Right hindlimb (tissue), 1 donor: ENCODE measurements at regions not wholly inside any gene's neighbourhood (a gene's known extent, or its start where the extent isn't known, plus 50 kb on each side); places are given as distances from the start of the nearest gene placed in this dataset.

Source experiments
- DNase-seq: peaks from one replicate; pipeline ENCODE4 v3.0.0-alpha.2; 2018

DNA sequence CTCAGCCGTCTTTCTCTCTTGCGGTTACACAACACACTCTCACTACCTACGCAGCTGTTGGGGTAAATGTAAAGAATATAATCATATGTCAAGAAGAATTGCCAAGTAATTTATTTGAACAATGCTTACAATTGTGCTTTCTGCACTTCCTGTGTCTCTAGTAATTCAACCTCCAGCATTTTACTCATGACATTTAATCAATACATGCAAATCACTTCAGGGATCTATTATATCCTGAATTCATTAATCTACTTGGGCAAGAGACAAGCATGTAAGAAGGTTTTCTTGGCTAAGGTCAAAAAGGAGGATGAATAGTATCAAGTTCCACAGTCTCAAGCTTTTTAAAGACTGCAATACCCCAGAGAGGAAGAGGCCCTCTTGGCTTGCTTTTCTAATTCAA, 562.9 kb upstream of the ADARB2 start:
- no peak for DNase-seq

DNA sequence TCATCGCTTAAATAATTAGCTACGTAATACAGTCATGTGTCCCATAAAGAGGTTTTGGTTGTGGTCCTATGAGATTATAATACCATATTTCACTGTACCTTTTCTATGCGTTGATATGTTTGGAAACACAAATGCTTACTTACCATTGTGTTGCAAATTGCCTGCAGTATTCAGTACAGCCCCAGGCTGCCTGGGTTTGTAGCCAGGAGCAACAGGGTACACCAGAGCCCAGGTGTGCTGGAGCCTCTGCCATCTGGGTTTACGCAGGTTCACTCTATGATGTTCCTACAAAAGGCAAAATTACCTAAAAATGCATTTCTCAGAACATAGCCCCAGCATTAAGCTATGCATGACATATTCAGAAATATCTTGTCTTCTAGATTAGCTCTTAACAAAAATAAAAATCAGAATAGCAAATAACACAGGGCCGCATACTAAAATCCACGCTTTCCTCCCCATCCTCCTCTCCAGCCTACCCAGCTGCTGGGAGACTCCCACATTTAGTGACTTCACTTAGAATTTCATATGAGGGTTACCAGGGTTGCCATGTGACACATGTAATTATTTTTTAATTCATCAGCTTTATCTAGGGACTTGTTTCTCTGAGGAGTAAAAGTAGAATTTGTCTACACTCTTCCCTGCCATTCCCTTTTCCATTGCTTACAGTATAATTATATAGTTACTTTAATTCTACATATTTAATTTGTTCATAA, 559.0 kb upstream of the ADARB2 start:
- no peak for DNase-seq

DNA sequence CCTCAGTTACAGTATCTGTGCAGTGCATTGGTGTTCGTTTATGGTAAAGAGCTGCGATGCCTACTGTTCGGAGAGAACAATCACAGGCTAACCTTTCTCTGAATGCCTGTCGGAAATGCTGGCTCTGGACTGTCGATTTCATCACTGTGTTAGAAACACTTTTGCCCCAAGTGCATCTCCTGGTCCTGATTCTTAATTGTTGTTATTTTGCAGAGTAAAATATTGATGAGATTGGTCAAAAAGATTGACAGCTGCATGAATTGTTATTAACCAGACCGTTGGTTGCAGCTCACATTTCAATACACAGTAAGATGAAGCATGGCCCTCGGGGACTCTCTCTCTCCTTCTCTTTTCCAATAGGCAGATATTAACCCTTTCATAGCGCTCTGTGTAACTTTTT, 557.4 kb upstream of the ADARB2 start:
- DNase-seq, result no peak

GRCh38 chr10:2284071-2284470, 546.7 kb upstream of the ADARB2 start:
- DNase-seq, result peak; percentile 19

DNA sequence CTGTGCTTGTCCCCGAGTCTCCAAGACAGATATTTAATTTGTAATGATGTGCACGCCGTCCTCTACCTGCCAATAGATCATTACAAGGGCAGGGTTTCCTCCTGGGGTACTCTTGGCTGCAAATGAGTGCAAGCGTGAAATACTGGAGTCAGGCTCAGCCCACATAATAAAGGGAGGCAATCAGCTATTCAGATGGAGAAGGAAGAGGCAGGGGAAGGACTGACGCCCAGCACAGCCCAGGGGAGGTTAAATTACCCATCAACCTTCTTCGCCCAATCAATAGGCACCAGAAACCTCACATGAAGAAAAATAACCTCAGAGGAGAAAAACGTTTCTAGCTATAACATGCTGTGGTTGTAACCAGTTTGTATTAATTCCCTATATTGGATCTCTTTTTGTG, 544.9 kb upstream of the ADARB2 start:
- DNase-seq, result no peak

GRCh38 chr10:2280713-2281300, 543.5 kb upstream of the ADARB2 start:
- no peak for DNase-seq

GRCh38 chr10:2279711-2280110, 542.4 kb upstream of the ADARB2 start:
- DNase-seq, result no peak

- no peak for DNase-seq
Measured at GRCh38 chr10:2278363-2278762, 541.0 kb upstream of the ADARB2 start.

DNA sequence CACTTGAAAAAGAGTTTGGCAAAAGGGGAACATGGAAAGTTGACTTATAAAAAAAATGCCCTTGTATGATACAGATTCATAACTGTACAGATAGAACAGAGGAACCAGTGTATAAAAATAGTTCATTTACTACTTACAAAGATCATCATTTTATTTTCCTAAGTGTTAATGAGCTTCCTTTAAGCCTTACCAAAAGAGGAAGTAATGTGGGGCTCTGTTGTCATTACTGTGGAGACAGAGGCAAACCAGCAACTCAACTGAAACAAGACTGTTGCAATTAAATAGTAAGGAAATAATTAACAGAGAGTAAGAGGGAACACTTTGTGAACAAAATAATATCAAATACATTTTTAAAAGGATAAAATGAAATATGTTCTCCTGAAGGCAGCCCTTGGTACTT, 526.2 kb upstream of the ADARB2 start:
- DNase-seq, result no peak

DNA sequence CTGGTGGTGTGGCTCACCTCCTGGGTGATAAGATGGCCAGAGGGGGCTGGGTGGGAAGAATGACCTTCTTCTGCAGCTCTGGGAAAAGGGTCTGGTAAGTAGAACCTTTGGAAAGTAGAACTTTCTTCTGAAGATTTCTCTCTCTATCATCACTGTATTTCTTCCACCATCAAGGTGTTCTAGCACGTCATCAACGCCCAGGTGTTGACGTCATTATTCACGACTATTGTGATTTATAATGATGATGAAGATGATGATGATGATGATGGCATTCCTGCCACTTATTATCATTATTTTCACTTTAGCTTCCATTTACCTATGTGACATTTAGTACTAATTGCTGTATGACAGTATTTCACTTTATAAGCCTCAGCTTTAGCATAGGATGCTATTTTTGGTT, 525.6 kb upstream of the ADARB2 start:
- DNase-seq, result no peak

GRCh38 chr10:2262333-2262732, 525.0 kb upstream of the ADARB2 start:
- DNase-seq, result no peak

DNA sequence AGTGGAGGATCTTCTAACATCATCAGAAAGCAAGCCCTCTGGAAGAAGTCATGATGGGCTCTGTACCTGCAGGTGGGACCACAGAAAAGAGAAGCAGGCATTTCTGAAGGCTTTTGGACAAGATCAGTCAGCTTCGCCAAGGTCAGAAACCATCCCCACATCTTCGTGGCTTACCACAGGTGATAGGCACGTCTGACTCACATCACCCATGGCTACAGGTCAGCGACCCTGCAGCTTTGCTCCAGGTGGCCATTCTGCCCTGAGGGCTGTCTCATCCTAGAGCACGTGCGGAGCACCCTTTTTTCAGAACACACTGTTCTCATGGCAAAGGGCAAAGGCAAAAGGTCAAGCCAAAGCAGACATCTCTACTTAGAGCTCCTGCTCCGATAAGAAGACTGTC, 518.9 kb upstream of the ADARB2 start:
- DNase-seq, result no peak

DNA sequence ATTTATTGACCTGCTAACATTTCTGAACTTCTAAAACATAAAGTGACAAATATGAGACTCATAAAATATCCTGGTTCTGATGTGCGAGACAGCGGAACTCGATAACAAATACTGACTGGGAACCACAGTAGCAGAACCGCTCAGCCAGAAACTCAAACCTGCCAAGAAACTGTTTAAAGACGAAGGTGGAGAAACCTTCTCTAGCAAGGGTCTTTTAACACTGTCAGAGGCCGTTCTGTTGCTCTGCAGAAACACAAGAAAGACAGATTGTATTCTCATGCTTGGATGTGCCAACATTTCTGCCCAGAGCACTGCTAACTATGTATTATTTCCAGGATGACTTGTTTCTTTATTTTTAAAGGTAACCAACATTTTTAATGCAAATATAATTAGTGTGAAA, 514.8 kb upstream of the ADARB2 start:
- no peak for DNase-seq

GRCh38 chr10:2251631-2252030, 514.3 kb upstream of the ADARB2 start:
- no peak for DNase-seq

DNA sequence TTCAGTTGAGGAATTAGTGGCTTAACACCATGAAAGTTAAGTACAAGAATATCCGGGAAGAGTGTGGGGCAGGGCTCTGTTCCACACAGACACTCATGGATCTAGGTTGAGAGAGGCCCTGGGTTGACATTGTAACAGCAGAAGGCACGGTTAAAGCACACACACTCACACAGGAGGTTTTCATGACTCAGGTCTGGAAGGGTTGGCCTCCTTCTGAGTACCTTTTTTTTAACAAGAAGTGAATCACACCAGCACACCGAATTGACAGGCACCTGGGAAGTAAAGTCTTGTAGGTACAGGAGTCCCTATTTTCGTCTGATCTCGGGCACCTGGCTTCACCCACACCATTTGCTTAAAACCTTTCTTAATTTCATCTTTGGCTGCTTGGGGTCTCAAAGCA, 509.4 kb upstream of the ADARB2 start:
- DNase-seq, result no peak

GRCh38 chr10:2245580-2245979, 508.3 kb upstream of the ADARB2 start:
- DNase-seq, result no peak

DNA sequence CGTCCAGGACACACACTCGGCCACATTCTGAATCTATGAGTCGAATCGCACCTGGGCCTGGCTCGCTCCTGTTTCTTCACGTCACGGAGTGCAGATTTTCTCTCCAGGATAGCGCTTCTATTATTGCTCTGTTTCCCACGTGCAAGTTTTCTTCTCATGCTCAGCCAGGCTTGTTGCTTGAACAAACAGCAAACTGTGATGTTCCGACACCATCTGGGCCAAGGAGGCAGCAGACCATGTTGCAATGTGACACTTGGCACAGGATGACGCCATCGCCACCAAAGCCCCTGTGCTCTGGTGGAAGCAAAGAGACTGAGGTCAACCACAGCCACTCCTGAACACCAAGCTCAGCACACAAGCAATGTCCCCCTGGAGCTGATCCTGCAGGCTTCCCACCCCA, 507.1 kb upstream of the ADARB2 start:
- no peak for DNase-seq

GRCh38 chr10:2236876-2237275, 499.6 kb upstream of the ADARB2 start:
- DNase-seq, result no peak

DNA sequence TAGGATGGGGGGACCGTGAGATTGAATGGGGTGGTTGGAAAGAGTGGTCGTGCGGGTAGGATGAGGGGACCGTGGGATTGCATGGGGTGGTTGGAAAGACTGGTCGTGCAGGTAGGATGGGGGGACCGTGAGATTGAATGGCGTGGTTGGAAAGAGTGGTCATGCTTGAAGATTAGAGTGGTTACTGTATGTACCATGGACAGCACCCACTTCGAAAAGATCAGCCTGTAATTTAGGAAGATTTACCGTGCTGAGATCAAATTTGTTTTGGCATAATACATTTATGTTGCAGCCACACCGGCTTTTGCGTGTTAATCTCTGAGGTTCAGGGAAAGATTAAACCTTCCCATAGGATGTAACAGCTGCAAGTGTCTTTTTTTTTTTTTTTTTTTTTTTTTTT, 495.2 kb upstream of the ADARB2 start:
- no peak for DNase-seq

GRCh38 chr10:2230478-2230877, 493.2 kb upstream of the ADARB2 start:
- DNase-seq, result no peak

- no peak for DNase-seq
Measured at GRCh38 chr10:2228320-2228901, 491.1 kb upstream of the ADARB2 start.

DNA sequence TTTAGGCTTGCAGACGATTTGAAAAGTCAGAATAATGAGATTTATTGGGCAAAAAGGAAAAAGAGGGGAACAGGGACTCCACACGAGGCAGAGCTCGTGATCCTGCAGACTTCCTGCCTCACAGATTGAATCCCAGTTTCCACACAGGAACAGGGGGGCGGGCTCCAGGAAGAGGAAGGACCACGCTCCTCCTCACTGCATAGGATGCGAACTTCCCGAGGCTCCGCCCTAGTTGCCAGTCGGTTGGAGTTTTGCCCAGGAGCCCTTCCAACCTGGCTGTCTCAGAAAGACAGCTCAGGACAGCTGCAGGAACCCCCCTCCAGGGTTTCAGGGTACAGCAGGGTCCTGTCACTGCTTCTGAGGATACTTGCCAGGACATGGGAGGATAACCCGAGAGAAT, 488.3 kb upstream of the ADARB2 start:
- no peak for DNase-seq

- DNase-seq, result no peak
Measured at GRCh38 chr10:2223548-2224320, 486.4 kb upstream of the ADARB2 start.

DNA sequence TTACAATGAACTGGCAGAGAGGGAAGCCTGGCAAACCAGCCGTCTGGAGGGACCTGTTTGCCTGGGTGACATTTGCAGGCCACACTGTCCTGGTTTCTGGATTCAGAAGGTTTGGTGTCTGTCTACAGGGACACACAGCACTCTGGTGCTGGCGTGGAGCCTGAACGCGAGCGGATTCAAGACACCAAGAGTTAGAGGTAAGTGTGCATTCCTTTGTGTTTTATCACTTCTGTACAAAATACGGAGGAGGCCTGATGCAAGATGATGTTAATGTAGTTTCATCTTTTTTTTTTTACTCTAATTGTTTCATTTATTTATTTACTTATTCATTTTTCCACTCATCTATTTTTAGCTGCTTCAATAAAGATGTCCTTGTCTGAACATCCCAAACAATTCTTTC, 485.3 kb upstream of the ADARB2 start:
- no peak for DNase-seq
